ENCODE measurements at regions not wholly inside any gene's neighbourhood (a gene's known extent, or its start where the extent isn't known, plus 50 kb on each side); places are given as distances from the start of the nearest gene placed in this dataset.
"Not testable (repeated sequence)": the region's sequence is repeated elsewhere in the genome, so short reads cannot be mapped to it uniquely, and the experiment has no call there.

- H2AFZ ChIP-seq (ENCODE audit: control insufficient read depth, low read depth, low read length); BruUV-seq (replicated peaks); H3K4me2 ChIP-seq (ENCODE audit: control insufficient read depth, insufficient read depth); SMC1A ChIA-PET (ENCODE audit: uncharacterized antibody, unreplicated experiment); POLR2A ChIA-PET; H3K36me3 ChIP-seq (ENCODE audit: control insufficient read depth in 2 of 2, insufficient read depth in 2 of 2, low read length in 1 of 2); H3K27me3 ChIP-seq (replicated peaks in 1 of 2; ENCODE audit: control insufficient read depth in 2 of 2, insufficient read depth in 2 of 2, low read length in 1 of 2); H4K20me1 ChIP-seq (ENCODE audit: control insufficient read depth, insufficient read depth); H3K4me1 ChIP-seq (ENCODE audit: control insufficient read depth, insufficient read depth, low read length); H3K4me3 ChIP-seq; H3K27ac ChIP-seq (ENCODE audit: control insufficient read depth, insufficient read depth); in situ Hi-C loops (cut with MboI); H3K79me2 ChIP-seq (ENCODE audit: control insufficient read depth, insufficient read depth, low read length); RAD21 ChIA-PET (ENCODE audit: unreplicated experiment); intact Hi-C loops (cut with micrococcal nuclease; ENCODE audit: unreplicated experiment); H3K9me3 ChIP-seq (replicated peaks; ENCODE audit: control insufficient read depth, insufficient read depth, low read length); H3K9ac ChIP-seq (ENCODE audit: control insufficient read depth, insufficient read depth, low read length); CTCF ChIA-PET; ATAC-seq; DNase-seq (ENCODE audit: low read depth, low spot score); FAIRE-seq: not testable (repeated sequence)
- WGBS (ENCODE audit: insufficient coverage, insufficient replicate concordance, low lambda C conversion rate, missing lambda C conversion rate), result 77% methylated on average over 25 of the region's 41 CpGs
Measured at GRCh38 chr10:56155091-56155513, 206.0 kb downstream of the ZWINT start.

DNA sequence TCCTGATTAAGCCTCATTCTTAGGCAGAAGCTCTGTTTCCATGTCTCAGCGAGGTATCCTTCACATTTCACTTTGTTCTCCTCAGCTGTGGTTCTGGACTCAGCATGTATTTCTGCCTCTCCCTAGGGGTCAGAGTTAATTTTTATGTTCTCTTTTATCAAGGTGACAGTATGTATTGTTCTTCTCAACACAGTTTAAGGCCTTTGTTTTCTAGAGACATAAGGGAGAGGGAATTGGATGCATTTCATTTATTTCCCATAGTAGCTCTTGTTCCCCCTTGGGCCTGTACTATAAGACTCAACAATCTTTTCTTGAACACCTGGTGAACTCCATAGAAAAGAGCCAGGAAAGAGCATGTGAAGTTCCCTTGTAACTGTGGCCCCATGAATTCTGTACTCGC lies 214.3 kb downstream of the ZWINT start:
- ChIA-PET SMC1A (ENCODE audit: uncharacterized antibody, unreplicated experiment) (no interaction called here), CTCF (interaction anchor here (1.6 kb wide), 1 partner anchor 30 kb away, joined by 5 read pairs; no protein-coding TSS in a partner anchor), RAD21 (ENCODE audit: unreplicated experiment) (no interaction called here), POLR2A (no interaction called here)
- Histone ChIP-seq H3K36me3 (ENCODE audit: control insufficient read depth in 2 of 2, insufficient read depth in 2 of 2, low read length in 1 of 2) (no peaks in the 10 kb centered on the region), H3K9me3 (replicated peaks; ENCODE audit: control insufficient read depth, insufficient read depth, low read length) (no peaks in the 10 kb centered on the region; the same call in 2 of the 3 replicates), H3K9ac (ENCODE audit: control insufficient read depth, insufficient read depth, low read length) (no peak overlapping the region), H3K4me1 (ENCODE audit: control insufficient read depth, insufficient read depth, low read length) (no peaks in the 10 kb centered on the region), H3K27me3 (replicated peaks in 1 of 2; ENCODE audit: control insufficient read depth in 2 of 2, insufficient read depth in 2 of 2, low read length in 1 of 2) (no peaks in the 10 kb centered on the region), H3K4me2 (ENCODE audit: control insufficient read depth, insufficient read depth) (no peak overlapping the region), H3K79me2 (ENCODE audit: control insufficient read depth, insufficient read depth, low read length) (no peaks in the 10 kb centered on the region), H3K27ac (ENCODE audit: control insufficient read depth, insufficient read depth) (no peak overlapping the region), H4K20me1 (ENCODE audit: control insufficient read depth, insufficient read depth) (no peaks in the 10 kb centered on the region), H2AFZ (ENCODE audit: control insufficient read depth, low read depth, low read length) (no peak overlapping the region), H3K4me3 (no peak overlapping the region)
- BruUV-seq (replicated peaks), result no TSS peak
- intact Hi-C loops (cut with micrococcal nuclease; ENCODE audit: unreplicated experiment) (no loop called here), in situ Hi-C loops (cut with MboI) (no loop called here)
- DNase-seq (ENCODE audit: low read depth, low spot score) (no peak), ATAC-seq (no peak), FAIRE-seq (no peak)
- TF ChIP-seq CBX3 (IDR thresholded peaks at IDR 0.05; ENCODE audit: borderline replicate concordance, low read depth) (no peak), PAX5 (IDR thresholded peaks at IDR 0.05; ENCODE audit: borderline replicate concordance, low read depth, low read length) (no peak), EED (IDR thresholded peaks at IDR 0.05; ENCODE audit: low read depth) (no peak), ZSCAN29 (IDR thresholded peaks at IDR 0.05) (no peak), RUNX3 (IDR thresholded peaks at IDR 0.05; ENCODE audit: low read length) (no peak), CREB1 (IDR thresholded peaks at IDR 0.05; ENCODE audit: low read depth) (no peak), NFYB (IDR thresholded peaks at IDR 0.05; ENCODE audit: insufficient read depth, low read depth, low read length) (no peak), ZBED1 (IDR thresholded peaks at IDR 0.05; ENCODE audit: borderline replicate concordance) (no peak), KDM1A (IDR thresholded peaks at IDR 0.05; ENCODE audit: borderline replicate concordance) (no peak), SREBF1 (IDR thresholded peaks at IDR 0.05; ENCODE audit: low read length) (no peak), KLF5 (IDR thresholded peaks at IDR 0.05; ENCODE audit: partially characterized antibody) (no peak), PBX3 (IDR thresholded peaks at IDR 0.05; ENCODE audit: insufficient replicate concordance, low read depth, low read length) (no peak)
- TF ChIP-seq, protein P1, sequence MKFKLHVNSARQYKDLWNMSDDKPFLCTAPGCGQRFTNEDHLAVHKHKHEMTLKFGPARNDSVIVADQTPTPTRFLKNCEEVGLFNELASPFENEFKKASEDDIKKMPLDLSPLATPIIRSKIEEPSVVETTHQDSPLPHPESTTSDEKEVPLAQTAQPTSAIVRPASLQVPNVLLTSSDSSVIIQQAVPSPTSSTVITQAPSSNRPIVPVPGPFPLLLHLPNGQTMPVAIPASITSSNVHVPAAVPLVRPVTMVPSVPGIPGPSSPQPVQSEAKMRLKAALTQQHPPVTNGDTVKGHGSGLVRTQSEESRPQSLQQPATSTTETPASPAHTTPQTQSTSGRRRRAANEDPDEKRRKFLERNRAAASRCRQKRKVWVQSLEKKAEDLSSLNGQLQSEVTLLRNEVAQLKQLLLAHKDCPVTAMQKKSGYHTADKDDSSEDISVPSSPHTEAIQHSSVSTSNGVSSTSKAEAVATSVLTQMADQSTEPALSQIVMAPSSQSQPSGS (IDR thresholded peaks at IDR 0.05; ENCODE audit: low read length), result no peak
- WGBS (ENCODE audit: insufficient coverage, insufficient replicate concordance, low lambda C conversion rate, missing lambda C conversion rate), result 0% methylated on average over 2 of the region's 2 CpGs
